ENCODE measurements at regions not wholly inside any gene's neighbourhood (a gene's known extent, or its start where the extent isn't known, plus 50 kb on each side); places are given as distances from the start of the nearest gene placed in this dataset.
"Not testable (repeated sequence)": the region's sequence is repeated elsewhere in the genome, so short reads cannot be mapped to it uniquely, and the experiment has no call there.

DNA sequence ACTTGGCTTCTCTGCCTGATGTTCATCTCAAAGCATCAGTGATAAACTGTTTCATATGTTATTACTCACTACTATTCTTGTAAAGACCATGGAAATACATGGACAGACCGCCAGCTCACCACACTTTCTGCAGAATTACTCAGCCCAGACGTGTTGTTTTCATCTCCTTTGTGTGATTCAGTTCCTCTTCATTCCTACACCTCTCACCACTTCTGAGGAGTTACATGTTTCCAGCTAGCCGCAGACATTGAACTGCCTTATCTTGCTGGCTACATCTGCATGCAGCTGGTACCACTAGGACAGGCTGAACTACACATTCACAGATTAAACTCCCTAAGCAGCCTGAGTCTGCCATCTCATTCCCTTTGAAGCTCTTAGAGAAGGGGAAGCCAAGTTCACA, 443.2 kb upstream of the FGF16 start:
- DNase-seq, result no peak

DNA sequence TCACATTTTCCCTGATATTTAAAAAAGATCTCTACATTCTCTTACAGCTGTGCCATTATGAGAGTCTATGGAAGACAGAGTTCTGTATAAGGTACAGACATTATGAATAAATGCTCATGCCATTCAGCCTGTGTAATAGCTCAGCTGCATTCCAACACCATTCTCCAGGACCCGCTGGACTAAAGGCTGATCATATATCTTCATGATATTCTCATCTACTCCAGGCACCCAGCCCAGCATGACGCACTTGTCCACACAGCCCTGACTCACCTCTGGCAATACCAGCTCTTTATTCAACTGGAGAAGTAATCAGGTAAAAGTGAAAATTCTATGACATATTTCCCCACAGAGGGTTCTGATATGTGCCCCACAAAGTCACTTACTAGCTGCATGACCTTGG, 437.5 kb upstream of the FGF16 start:
- DNase-seq, result no peak

DNA sequence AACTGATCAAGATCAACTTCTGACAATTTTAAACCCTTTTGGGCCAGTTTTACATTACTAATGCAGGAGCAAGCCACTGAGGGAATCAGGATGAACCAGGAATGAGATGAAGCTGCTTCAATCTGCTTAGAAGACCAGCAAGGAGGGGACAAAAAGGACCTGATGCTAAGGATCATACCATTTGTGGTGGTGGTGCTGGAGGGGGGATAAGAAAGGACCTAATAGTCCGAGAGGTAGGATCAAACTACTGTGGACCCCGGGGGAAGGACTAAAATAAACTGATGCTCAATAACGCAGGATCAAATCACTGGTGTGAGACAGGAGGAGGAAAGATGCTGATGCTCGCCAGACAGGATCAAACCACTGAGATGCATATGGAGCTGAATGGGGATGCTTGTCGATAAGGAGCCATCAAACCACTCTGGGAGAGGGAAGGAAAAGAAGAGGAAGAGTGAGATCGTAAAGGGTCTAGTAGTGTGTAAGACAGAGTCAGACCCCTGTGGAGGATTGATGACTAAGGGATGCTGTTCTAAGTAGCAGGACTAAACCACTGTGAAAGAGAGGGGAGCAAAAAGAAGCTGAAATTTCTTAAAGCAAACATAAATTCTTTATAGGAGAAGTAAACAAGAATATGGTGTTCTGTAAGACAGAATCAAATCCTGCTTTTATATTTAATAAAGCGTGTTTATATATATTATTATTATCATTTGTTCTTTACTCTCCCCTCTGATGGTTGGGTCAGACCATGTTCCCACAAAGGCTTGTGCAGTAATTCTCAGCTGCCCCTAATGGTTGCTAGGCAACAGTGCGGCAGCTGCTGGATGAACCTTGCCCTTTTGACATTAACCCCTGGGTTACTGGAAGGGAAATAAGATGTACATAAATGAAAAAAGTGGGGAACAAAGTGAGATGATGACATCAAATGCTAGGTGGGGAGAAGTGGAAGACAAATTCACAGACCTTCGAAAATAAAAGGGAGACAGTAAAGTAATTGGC, 432.5 kb upstream of the FGF16 start:
- DNase-seq, result peak; percentile 62

DNA sequence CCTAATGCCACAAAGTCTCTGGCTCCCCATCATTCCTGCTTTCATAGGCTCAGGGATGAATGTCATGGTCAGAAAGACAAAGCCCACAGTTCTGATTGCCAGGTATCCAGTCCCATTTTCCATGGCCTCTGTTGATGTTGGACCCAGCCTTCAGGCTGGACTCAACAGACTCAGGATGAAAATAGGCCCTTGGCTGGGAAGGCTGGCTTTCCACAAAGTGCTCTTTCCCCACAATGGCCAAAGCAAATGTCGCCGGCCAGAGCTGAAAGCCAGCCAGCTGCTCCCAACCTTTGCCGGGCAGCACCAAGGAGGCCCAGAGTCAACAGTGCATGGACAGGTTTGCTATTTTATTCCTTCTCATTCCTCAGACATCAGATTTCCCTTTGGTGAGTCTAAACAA, 430.1 kb upstream of the FGF16 start:
- no peak for DNase-seq

DNA sequence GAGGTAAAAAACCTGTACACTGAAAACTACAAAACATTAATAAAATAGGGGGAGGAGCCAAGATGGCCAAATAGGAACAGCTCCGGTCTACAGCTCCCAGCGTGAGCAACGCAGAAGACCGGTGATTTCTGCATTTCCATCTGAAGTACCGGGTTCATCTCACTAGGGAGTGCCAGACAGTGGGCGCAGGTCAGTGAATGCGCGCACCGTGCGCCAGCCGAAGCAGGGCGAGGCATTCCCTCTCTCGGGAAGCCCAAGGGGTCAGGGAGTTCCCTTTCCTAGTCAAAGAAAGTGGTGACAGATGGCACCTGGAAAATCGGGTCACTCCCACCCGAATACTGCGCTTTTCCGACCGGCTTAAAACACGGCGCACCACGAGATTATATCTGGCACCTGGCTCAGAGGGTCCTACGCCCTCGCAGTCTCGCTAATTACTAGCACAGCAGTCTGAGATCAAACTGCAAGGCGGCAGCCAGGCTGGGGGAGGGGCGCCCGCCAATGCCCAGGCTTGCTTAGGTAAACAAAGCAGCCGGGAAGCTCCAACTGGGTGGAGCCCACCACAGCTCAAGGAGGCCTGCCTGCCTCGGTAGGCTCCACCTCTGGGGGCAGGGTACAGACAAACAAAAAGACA, 400.9 kb upstream of the FGF16 start:
- not testable (repeated sequence) for DNase-seq

GRCh38 chrX:77060572-77060971, 386.6 kb upstream of the FGF16 start:
- DNase-seq, result no peak

DNA sequence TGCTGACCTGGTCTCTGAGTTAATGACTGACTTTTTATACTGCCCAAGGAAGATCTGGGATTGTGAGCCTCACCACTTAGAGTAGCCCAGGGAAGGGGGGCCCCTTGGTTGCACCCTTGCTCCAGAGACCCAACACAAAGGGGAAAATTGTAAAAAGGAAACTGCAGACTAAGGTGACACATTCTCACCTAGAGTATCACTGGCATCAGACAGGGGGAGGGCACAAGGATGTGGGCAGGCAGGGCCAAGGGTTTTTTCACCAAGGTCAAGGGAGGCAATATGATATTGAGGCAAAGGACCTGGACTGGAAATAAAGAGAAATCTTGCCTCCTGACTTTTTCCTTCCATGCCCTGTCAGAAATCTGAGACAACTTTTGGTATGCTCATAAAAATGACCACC, 386.2 kb upstream of the FGF16 start:
- no peak for DNase-seq

DNA sequence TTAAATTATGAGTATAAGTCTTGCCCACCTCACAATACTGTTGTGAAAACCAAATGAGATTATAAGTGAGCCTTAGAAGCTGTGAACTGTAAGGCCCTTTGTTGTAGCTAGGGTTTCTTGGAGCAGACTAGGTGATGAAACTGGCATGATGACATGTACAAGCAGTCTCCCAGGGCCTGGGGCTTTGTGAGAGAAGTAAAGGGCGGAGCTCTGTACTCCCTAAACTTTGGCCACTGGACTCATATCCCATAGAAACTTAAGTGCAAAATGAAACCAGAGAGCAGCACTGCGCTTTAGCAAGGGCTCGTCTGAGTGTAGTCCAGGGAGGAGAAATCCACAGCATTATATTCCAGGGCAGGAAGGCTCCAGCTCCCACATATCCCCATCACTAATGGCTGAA, 385.6 kb upstream of the FGF16 start:
- no peak for DNase-seq

DNA sequence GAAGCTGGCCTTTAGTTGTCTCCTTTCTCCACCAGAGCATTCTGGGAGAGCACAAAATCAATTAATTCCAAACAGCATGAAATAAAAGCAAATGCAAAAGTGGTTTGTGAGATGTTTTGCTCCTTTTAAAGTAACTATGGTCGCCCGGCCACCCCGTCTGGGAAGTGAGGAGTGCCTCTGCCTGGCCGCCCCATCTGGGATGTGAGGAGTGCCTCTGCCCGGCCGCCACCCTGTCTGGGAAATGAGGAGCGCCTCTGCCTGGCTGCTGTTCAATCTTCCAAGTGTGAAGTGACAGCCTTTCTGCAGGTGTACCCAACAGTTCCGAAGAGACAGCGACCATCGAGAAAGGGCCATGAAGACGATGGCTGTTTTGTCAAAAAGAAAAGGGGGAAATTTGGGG, 381.3 kb upstream of the FGF16 start:
- no peak for DNase-seq

DNA sequence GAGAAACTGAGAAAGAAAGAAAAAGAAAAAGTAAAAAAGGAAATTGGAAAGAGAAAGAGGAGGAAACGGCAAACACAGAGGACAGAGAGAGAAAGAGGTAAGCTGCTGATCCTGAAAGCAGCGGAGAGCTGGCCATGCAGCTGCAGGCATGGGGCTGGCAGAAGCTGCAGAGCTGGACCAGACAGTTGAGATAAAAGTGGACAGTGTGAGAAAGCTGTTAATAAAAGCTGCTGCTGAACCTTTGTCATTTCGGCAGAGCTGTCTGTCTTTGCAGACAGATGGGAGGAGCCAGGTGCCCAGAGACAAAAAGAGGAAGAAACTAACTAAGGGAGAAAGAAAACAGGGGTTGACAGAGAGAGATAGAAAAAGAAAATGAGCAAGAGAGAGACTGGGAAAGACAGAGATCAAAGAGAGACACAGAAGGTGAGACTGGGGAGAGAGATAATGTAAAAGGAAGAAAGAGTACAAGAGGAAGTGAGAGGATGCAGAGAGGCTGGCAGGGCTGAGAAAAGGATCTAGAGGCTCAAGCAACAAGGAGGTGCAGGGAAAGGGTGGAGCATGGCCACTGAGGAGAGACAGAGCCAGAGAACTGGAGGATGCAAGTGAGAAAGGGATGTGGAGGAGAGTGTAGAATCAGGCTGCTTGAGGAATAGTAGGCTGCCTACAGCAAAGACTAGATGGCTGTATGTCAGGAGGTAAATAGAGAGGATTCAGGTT, 376.8 kb upstream of the FGF16 start:
- no peak for DNase-seq

- no peak for DNase-seq
These were observed 370.3 kb upstream of the FGF16 start for GRCh38 chrX:77076896-77077295.

DNA sequence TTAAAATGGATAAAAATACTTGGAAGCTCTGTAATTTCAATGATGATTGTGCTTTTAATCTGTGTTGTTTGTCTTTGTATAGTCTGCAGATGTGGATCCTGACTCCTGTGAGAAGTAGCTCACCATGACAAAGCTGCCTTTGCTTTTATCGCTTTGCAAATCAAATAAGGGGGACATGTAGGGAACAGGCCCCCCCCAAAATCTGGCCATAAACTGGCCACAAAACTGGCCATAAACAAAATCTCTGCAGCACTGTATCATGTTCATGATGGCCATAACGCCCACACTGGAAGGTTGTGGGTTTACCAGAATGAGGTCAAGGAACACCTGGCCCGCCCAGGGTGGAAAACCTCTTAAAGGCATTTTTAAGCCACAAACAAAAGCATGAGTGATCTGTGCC, 366.0 kb upstream of the FGF16 start:
- not testable (repeated sequence) for DNase-seq

DNA sequence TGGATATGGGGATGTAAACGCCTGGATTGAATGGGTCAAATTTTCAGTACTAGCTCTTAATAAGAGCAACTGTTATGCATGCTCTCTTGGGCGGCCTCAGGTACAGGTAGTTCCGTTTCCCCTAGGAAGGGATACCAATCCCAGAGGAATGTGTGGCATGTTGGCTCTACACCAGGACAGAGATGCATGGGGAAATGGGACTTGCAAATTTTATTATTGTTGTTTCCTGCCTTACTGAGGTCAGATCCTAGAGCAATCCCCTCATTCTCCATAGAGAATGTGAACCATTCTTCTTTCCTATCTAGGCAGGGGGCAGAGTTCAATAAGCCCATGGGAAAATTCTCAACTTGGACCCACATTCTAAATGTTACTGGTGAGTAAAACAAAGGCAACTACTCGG, 361.8 kb upstream of the FGF16 start:
- no peak for DNase-seq

DNA sequence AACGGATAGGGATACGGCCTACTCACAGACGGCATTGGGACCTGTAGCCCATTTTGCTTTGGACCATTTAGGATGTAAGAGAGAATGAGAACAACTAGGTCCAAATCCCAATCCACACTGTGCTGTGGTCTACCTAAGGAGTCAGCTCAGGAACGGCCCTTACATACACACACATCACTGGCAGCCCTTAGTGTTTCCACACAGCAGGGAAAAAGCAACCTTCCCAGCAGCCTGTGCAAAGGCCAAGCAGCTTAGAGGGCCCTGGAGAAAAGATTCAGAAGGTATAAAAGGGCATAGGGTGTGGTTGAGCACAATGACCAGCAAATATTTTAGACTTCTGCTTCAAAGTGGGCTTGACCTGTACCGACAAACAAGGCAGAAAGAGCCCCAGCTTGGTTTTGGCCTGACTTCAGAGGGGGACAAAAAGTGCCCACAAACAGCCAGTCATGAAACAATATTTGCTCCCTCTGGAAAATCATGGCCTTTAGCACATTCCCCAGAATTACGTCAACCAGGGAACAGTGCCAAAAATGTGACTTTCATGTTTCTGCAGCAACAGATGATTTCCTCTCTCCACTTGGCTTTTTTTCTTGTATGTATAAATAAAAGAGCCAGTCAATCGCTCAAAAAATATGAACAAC, 359.5 kb upstream of the FGF16 start:
- DNase-seq, result no peak

DNA sequence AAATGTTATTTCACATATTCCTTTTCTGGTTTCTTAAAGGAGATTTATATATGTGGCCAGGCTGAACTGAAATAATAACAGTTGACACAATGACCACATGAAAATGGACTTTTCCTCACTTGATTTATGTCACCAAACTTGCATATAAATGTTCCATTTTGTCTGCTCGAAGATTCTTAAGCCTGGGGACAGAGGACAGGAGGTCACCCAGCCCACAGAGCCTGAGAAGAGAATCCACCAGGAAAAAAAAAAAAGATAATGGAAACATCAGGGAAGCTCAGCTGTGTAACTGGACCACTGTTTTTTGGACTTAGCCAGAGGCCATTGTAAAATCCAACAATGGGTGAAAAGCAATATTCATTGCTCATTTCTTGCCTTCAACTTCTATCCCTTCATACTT, 359.0 kb upstream of the FGF16 start:
- DNase-seq, result no peak

DNA sequence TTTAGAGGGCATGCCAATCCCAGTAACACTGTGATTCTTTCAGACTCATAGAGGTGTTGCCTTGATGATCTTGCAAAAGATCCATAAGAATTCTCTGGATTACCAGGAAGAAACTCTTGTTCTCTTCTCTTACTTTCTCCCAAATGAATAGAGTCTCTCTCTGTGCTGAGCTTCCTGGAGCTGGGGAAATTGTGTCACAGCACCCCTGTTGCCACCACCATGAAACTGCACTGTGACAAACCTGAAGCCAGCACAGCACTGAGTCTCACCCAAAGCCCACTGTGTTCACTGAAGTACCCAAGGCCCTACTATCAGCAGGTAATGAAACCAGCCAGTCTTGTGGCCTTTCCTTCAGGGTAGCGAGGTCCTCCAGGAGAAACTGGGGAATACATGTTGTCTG, 332.7 kb upstream of the FGF16 start:
- DNase-seq, result no peak

GRCh38 chrX:77118686-77119085, 328.5 kb upstream of the FGF16 start:
- no peak for DNase-seq

DNA sequence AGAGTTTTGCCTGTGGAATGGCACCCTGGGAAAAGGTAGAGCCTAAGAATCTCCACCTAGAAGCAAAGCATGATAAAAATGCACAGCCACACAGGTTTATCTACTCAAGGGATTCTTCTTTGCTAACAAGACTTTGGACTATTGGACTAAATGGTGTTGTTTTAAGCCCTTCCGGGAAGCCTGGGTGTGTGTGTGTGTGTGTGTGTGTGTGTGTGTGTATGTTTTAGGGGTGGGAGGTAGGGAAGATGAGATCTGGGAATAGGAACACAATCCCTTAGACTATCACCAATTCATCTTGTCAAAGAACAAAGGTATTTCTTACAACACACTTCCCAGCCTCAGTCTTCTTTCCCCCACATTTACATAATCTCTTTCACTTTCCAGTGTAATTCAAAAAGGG, 327.5 kb upstream of the FGF16 start:
- DNase-seq, result no peak

GRCh38 chrX:77123917-77124316, 323.3 kb upstream of the FGF16 start:
- not testable (repeated sequence) for DNase-seq

DNA sequence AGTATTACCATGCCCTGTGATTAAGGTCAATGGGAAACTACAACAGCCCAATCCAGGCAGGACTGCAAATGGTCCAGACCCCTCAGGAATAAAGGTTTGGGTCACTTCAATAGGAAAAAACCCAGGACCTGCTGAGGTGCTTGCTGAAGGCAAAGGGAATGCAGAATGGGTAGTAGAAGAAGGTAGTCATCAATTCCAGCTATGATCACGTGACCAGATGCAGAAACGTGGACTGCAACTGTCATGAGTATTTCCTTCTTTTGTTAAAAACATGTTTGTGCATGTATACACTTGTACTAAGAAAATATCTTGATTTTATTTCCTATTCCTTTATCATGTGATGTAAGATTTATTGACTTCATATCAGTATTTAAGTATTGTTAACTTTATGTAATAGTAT, 319.6 kb upstream of the FGF16 start:
- not testable (repeated sequence) for DNase-seq

DNA sequence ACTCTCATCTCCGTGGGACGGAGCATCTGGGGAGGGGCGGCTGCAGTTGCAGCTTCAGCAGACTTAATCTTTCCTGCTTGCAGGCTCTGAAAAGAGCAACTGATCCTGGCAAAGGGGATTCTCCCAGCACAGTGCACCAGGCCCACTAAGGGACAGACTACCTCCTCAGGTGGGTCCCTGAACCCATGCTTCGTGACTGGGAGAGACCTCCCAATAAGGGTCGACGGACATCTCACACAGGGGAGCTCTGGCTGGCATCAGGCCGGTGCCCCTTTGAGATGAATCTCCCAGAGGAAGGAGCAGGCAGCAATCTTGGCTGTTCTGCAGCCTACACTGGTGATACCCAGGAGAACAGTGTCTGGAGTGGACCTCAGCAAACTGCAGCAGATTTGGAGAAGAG, 303.3 kb upstream of the FGF16 start:
- no peak for DNase-seq

GRCh38 chrX:77160301-77160700, 286.9 kb upstream of the FGF16 start:
- DNase-seq, result no peak

DNA sequence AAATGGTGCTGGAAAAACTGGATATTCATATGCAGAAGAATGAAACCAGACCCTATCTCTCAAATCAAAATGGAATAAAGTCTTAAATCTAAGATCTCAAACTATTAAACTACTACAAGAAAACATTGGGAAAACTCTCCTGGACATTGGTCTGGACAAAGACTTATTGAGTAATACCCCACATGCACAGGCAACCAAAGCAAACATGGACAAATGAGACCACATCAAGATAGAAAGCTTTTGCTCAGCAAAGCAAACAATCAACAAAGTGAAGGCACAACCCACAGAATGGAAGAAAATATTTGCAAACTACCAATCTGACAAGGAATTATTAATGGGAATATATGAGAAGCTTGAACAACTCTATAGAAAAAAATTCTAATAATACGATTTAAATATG, 284.4 kb upstream of the FGF16 start:
- DNase-seq, result no peak
